Osteocyte (in vitro differentiated cells): ENCODE measurements at regions not wholly inside any gene's neighbourhood (a gene's known extent, or its start where the extent isn't known, plus 50 kb on each side); places are given as distances from the start of the nearest gene placed in this dataset.

Experiments used
- DNase-seq: peaks from one replicate; pipeline ENCODE4 v3.0.0; 2021; ENCODE audit warnings: mixed read lengths; ENCODE audit not compliant: unreplicated experiment; ENCODE audit errors: extremely low spot score
- H3K27ac Mint-ChIP-seq: one replicate; pipeline ENCODE4 v1.8.0; 2021; ENCODE audit warnings: mild to moderate bottlenecking, mixed read lengths; ENCODE audit not compliant: unreplicated experiment
- H3K27me3 Mint-ChIP-seq: one replicate; pipeline ENCODE4 v1.8.0; 2021; ENCODE audit warnings: mixed read lengths; ENCODE audit not compliant: unreplicated experiment
- H3K36me3 Mint-ChIP-seq: one replicate; pipeline ENCODE4 v1.8.0; 2021; ENCODE audit warnings: mixed read lengths; ENCODE audit not compliant: unreplicated experiment
- H3K4me1 Mint-ChIP-seq: one replicate; pipeline ENCODE4 v1.8.0; 2021; ENCODE audit warnings: mixed read lengths; ENCODE audit not compliant: unreplicated experiment
- H3K4me3 Mint-ChIP-seq: one replicate; pipeline ENCODE4 v1.8.0; 2021; ENCODE audit warnings: mild to moderate bottlenecking, moderate library complexity, mixed read lengths; ENCODE audit not compliant: unreplicated experiment
- H3K9me3 Mint-ChIP-seq: one replicate; pipeline ENCODE4 v1.8.0; 2021; ENCODE audit warnings: mixed read lengths; ENCODE audit not compliant: unreplicated experiment
- TF ChIP-seq, protein P1 (sequence below): fragments of 200-600 bp; sonication (generic); IDR thresholded peaks from 2 replicates; pipeline ENCODE4 v1.5.0; 2021; ENCODE audit warnings: antibody characterized with exemption, mild to moderate bottlenecking, moderate library complexity

- Mint-ChIP-seq H3K27ac (peak overlapping the region; percentile 84), H3K4me1 (peaks cover 60% of the 10 kb centered on the region), H3K27me3 (no peaks in the 10 kb centered on the region), H3K9me3 (peaks cover 7% of the 10 kb centered on the region), H3K36me3 (no peaks in the 10 kb centered on the region), H3K4me3 (no peak overlapping the region)
- TF ChIP-seq, protein P1, sequence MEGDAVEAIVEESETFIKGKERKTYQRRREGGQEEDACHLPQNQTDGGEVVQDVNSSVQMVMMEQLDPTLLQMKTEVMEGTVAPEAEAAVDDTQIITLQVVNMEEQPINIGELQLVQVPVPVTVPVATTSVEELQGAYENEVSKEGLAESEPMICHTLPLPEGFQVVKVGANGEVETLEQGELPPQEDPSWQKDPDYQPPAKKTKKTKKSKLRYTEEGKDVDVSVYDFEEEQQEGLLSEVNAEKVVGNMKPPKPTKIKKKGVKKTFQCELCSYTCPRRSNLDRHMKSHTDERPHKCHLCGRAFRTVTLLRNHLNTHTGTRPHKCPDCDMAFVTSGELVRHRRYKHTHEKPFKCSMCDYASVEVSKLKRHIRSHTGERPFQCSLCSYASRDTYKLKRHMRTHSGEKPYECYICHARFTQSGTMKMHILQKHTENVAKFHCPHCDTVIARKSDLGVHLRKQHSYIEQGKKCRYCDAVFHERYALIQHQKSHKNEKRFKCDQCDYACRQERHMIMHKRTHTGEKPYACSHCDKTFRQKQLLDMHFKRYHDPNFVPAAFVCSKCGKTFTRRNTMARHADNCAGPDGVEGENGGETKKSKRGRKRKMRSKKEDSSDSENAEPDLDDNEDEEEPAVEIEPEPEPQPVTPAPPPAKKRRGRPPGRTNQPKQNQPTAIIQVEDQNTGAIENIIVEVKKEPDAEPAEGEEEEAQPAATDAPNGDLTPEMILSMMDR = no peak
- no peak for DNase-seq
Observed at GRCh38 chr3:30438126-30438525, 168.3 kb upstream of the TGFBR2 start.

DNA sequence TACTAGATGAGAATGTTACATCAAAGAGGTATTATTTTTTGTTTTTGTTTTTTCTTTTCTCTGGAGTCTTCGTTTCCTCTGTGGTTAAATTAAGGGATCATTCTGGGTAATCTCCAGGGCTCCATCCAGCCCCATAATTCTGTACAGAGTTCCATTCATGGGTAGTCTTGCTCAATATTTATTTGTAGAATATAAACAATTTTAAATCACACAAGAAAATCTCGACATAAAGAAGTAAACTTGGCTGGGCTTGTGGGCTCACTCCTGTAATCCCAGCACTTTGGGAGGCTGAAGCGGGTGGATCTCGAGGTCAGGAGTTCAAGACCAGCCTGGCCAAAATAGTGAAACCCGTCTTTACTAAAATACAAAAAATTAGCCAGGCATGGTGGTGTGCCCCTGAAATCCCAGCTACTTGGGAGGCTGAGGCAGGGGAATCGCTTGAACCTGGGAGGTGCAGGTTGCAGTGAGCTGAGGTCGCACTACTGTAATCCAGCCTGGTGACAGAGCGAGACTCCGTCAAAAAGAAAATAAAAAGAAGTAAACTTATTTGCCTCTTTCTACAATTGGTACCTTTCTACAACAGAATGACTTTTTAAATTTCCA, 166.8 kb upstream of the TGFBR2 start:
- Mint-ChIP-seq H3K4me1 (peaks cover 71% of the 10 kb centered on the region), H3K36me3 (no peaks in the 10 kb centered on the region), H3K4me3 (no peak overlapping the region), H3K27me3 (no peaks in the 10 kb centered on the region), H3K9me3 (peaks cover 7% of the 10 kb centered on the region), H3K27ac (peak overlapping the region; percentile 80)
- TF ChIP-seq, protein P1 = no peak
- DNase-seq = no peak

GRCh38 chr3:30440147-30440604, 166.2 kb upstream of the TGFBR2 start:
- H3K27me3 Mint-ChIP-seq = no peaks in the 10 kb centered on the region
- TF ChIP-seq, protein P1 = peak; percentile 10
- peaks cover 75% of the 10 kb centered on the region for H3K4me1 Mint-ChIP-seq
- peak overlapping the region; percentile 80 for H3K27ac Mint-ChIP-seq
- H3K9me3 Mint-ChIP-seq = peaks cover 4% of the 10 kb centered on the region
- H3K4me3 Mint-ChIP-seq = no peak overlapping the region
- H3K36me3 Mint-ChIP-seq = no peaks in the 10 kb centered on the region
- no peak for DNase-seq

DNA sequence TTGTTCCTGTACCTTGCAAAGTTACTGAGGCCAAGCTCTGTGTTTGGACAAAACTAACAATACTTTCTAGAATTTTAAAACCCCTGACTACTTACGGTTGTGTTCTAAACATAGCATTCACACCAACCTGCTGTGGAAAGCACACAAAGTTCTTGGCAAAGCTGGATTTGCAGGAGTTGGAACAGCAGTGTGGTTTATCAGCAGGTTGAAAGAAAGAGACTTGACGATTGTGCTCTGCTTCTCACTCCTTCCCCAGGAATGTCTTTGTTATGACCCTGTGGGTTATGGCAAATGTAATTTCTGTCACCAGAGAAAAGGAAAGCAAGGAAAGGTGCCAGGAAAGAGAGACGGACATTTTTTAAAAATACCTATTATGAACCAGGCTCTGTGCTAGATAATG, 165.5 kb upstream of the TGFBR2 start:
- no peak overlapping the region for H3K4me3 Mint-ChIP-seq
- H3K4me1 Mint-ChIP-seq = peaks cover 71% of the 10 kb centered on the region
- no peak for DNase-seq
- peaks cover 4% of the 10 kb centered on the region for H3K9me3 Mint-ChIP-seq
- no peaks in the 10 kb centered on the region for H3K27me3 Mint-ChIP-seq
- H3K36me3 Mint-ChIP-seq = no peaks in the 10 kb centered on the region
- peak overlapping the region; percentile 45 for H3K27ac Mint-ChIP-seq
- TF ChIP-seq, protein P1 = no peak

DNA sequence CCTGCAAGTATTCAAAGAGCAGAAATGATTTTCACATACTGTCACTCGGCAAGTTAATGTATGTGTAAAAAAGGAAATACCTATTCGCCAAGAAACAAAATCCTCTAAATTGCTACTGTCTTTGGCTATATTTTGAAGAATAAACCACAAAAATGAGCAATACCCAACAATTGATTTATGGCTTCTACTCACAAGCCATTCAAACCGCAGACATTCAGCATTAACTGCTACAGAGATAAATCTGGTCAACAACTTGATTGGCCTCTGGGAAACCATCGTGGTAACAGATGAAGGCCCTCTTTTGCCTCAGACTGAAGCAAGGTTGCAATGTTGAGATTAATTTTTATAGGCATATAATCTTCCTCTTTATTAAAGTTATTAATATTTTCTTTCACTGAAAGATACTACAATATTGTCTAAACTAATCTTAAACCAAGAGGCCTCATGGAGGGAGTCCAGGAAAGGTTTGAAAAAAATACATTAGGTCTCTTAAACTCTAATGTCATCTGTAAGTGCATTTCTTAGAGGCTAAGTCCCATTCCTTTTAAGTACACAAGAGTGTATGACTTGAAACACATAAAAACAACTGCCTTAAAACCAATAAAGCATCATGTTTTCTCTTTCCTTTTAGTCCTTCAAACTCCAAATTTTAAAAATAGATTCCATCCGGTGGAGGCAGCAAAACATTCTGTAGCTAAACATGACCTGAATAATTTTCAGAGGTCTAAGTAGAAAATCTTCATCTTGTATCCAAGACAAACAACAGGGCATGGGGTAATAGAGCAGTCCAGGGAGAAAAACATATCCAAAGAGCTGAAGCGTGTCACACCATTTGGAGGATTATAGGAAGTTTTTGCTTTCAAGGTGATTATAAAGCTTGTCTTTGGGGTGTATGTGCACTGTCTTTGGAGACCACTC, 162.4 kb upstream of the TGFBR2 start:
- H3K4me1 Mint-ChIP-seq = peaks cover 41% of the 10 kb centered on the region
- H3K4me3 Mint-ChIP-seq = no peak overlapping the region
- peak overlapping the region; percentile 58 for H3K27ac Mint-ChIP-seq
- H3K9me3 Mint-ChIP-seq = peaks cover 4% of the 10 kb centered on the region
- no peaks in the 10 kb centered on the region for H3K27me3 Mint-ChIP-seq
- no peaks in the 10 kb centered on the region for H3K36me3 Mint-ChIP-seq
- TF ChIP-seq, protein P1 = peak; percentile 49
- no peak for DNase-seq
